GM18867 (cell line): ENCODE measurements at regions not wholly inside any gene's neighbourhood (a gene's known extent, or its start where the extent isn't known, plus 50 kb on each side); places are given as distances from the start of the nearest gene placed in this dataset.
"Not testable (repeated sequence)": the region's sequence is repeated elsewhere in the genome, so short reads cannot be mapped to it uniquely, and the experiment has no call there.

Source experiments
- ATAC-seq: cut with Tn5 transposase; IDR thresholded peaks from one replicate; pipeline ENCODE4 v1.9.1; 2021; ENCODE audit warnings: mild to moderate bottlenecking, moderate library complexity; ENCODE audit not compliant: unreplicated experiment

- ATAC-seq, result no peak
These were observed 553.7 kb upstream of the MDGA2 start for GRCh38 chr14:48229091-48229490.

- ATAC-seq, result no peak
These were observed 518.5 kb upstream of the MDGA2 start for GRCh38 chr14:48193893-48194292.

- not testable (repeated sequence) for ATAC-seq
These were observed 474.2 kb upstream of the MDGA2 start for GRCh38 chr14:48149624-48150023.

GRCh38 chr14:48140804-48141203 lies 465.4 kb upstream of the MDGA2 start:
- no peak for ATAC-seq

GRCh38 chr14:48129472-48129871 lies 454.1 kb upstream of the MDGA2 start:
- ATAC-seq, result no peak

GRCh38 chr14:48127674-48128073 lies 452.3 kb upstream of the MDGA2 start:
- ATAC-seq, result no peak

GRCh38 chr14:48125654-48126053 lies 450.2 kb upstream of the MDGA2 start:
- ATAC-seq, result no peak

- ATAC-seq, result no peak
These were observed 438.3 kb upstream of the MDGA2 start for GRCh38 chr14:48113713-48114112.

- no peak for ATAC-seq
These were observed 435.7 kb upstream of the MDGA2 start for GRCh38 chr14:48111151-48111550.

GRCh38 chr14:48107646-48108045 lies 432.2 kb upstream of the MDGA2 start:
- ATAC-seq, result no peak

GRCh38 chr14:48096897-48097296 lies 421.5 kb upstream of the MDGA2 start:
- ATAC-seq, result no peak

GRCh38 chr14:48086516-48086915 lies 411.1 kb upstream of the MDGA2 start:
- no peak for ATAC-seq

- ATAC-seq, result no peak
These were observed 400.1 kb upstream of the MDGA2 start for GRCh38 chr14:48075487-48075886.

GRCh38 chr14:48052973-48053372 lies 377.6 kb upstream of the MDGA2 start:
- no peak for ATAC-seq

GRCh38 chr14:48035836-48036235 lies 360.4 kb upstream of the MDGA2 start:
- ATAC-seq, result no peak

GRCh38 chr14:48027115-48027514 lies 351.7 kb upstream of the MDGA2 start:
- no peak for ATAC-seq

- ATAC-seq, result no peak
These were observed 348.5 kb upstream of the MDGA2 start for GRCh38 chr14:48023881-48024280.

- ATAC-seq, result not testable (repeated sequence)
These were observed 336.1 kb upstream of the MDGA2 start for GRCh38 chr14:48011484-48011883.

- no peak for ATAC-seq
These were observed 333.2 kb upstream of the MDGA2 start for GRCh38 chr14:48008646-48009045.

GRCh38 chr14:48005986-48006385 lies 330.6 kb upstream of the MDGA2 start:
- no peak for ATAC-seq

GRCh38 chr14:47993883-47994282 lies 318.5 kb upstream of the MDGA2 start:
- ATAC-seq, result no peak

- ATAC-seq, result no peak
These were observed 312.8 kb upstream of the MDGA2 start for GRCh38 chr14:47988175-47988574.

- ATAC-seq, result no peak
These were observed 303.5 kb upstream of the MDGA2 start for GRCh38 chr14:47978871-47979270.

GRCh38 chr14:47976139-47976538 lies 300.7 kb upstream of the MDGA2 start:
- ATAC-seq, result no peak
